SJSA1 (cell line): ENCODE measurements at regions not wholly inside any gene's neighbourhood (a gene's known extent, or its start where the extent isn't known, plus 50 kb on each side); places are given as distances from the start of the nearest gene placed in this dataset.
"Not testable (repeated sequence)": the region's sequence is repeated elsewhere in the genome, so short reads cannot be mapped to it uniquely, and the experiment has no call there.

ENCODE experiments used
- DNase-seq, 2 experiments: peaks; one replicate each; pipeline ENCODE4 v3.0.0-alpha.2; 2015 to 2020; ENCODE audit warnings: low spot score in 2 of 2, low read depth in 1 of 2
- H3K27ac ChIP-seq: fragments of 250-450 bp; sonication (Bioruptor Pico); 2 replicates; pipeline ENCODE4 v1.5.1; 2020; ENCODE audit warnings: mild to moderate bottlenecking, moderate library complexity
- H3K27me3 ChIP-seq: fragments of 250-450 bp; sonication (Bioruptor Pico); replicated peaks from 2 replicates; pipeline ENCODE4 v1.5.1; 2020; ENCODE audit warnings: mild to moderate bottlenecking, moderate library complexity
- H3K36me3 ChIP-seq: fragments of 250-450 bp; sonication (Bioruptor Pico); 2 replicates; pipeline ENCODE4 v1.5.1; 2020; ENCODE audit warnings: mild to moderate bottlenecking
- H3K4me1 ChIP-seq: fragments of 250-450 bp; sonication (Bioruptor Pico); replicated peaks from 2 replicates; pipeline ENCODE4 v1.6.1; 2021; ENCODE audit warnings: mild to moderate bottlenecking
- H3K4me3 ChIP-seq: fragments of 250-450 bp; sonication (Bioruptor Pico); 2 replicates; pipeline ENCODE4 v1.5.1; 2020; ENCODE audit warnings: mild to moderate bottlenecking
- H3K9me3 ChIP-seq: fragments of 250-450 bp; sonication (Bioruptor Pico); replicated peaks from 2 replicates; pipeline ENCODE4 v1.5.1; 2020; ENCODE audit warnings: mild to moderate bottlenecking

DNA sequence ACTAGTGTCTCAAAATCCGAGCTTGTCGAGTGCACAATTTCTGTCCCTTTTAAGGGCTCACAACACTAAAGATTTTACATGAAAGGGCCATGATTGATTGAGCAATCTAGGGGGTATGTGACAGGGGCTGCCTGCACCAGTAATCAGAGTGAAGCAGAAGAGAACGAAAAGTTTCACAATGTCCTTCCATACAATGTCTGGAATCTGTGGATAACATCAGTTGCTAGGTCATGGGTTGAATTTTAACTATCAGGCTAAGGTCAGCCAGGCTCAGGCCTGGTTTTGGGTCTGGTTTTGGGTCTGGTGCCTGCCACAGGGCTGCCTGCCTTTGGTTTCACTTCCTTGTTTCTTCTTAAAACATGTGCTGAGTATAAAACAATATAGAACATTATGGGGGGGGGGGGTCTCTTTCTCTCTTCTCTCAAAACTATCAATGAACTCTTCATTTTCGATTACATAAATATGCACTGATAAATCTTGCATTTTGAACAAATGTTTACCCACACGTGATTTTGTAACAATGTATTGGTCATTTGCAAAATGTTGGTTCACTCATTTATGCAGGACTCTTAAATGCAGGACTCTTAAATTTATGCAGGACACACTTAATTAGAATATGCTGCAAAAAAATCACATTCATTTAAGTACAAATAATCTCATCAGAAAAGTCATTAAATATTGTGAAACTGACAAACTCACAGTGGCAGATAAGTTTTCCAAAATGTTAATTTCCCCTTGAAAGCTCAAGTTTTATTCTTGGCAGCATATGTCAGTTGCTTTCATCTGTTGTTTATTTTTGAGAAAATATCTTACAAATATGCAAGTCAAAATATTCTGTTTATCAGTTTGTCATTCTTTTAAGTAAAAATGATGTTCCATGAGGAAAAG, 290.5 kb upstream of the KYNU start:
- no peaks in the 10 kb centered on the region for H3K9me3 ChIP-seq
- no peaks in the 10 kb centered on the region for H3K4me1 ChIP-seq
- no peak for DNase-seq
- H3K27ac ChIP-seq, result no peak overlapping the region
- H3K4me3 ChIP-seq, result no peak overlapping the region
- no peaks in the 10 kb centered on the region for H3K27me3 ChIP-seq
- no peaks in the 10 kb centered on the region for H3K36me3 ChIP-seq

- Histone ChIP-seq H3K4me3 (no peak overlapping the region), H3K27me3 (no peaks in the 10 kb centered on the region), H3K4me1 (no peaks in the 10 kb centered on the region), H3K9me3 (no peaks in the 10 kb centered on the region), H3K36me3 (no peaks in the 10 kb centered on the region), H3K27ac (no peak overlapping the region)
- no peak for DNase-seq
These were observed 291.7 kb upstream of the KYNU start for GRCh38 chr2:142585785-142586184.

DNA sequence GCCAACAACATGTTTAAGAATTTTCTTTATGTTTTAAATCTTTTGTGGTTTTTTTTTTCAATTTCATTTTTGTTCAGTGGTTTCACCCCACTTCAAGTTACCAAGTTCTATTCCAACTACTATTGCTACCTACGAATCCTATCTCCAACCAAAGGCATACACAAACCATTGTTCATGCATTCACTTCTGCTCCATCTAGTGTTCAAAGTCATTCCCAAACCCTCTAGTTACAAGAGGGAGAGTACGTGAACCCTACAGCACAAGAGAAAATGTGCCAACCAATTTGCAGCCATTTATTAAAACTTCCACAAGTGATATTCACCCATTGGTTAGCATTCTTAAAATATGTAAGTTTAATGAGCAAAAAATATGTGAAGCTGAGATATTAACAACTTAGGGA, 295.1 kb upstream of the KYNU start:
- Histone ChIP-seq H3K4me1 (no peaks in the 10 kb centered on the region), H3K9me3 (no peaks in the 10 kb centered on the region), H3K27me3 (no peaks in the 10 kb centered on the region), H3K4me3 (no peak overlapping the region), H3K27ac (no peak overlapping the region), H3K36me3 (no peaks in the 10 kb centered on the region)
- no peak for DNase-seq

DNA sequence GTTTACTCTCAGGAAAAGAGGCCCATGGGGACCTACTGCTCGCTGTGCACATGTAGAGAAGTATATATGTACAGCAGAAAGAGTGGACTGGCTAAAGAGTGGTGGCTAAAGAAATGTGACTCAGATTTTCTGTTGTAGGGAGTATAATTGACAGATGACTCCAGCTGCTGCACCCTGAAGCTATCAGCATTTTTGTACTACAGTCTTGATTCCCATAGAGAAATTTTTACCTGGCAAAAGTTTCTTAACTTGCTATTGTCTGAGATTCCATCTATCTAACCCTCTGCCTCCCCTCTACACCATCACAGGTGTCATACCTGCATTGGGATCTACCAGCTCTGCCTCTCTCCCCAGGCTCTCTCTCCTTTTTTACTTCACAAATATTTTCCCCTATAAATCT, 296.0 kb upstream of the KYNU start:
- Histone ChIP-seq H3K9me3 (no peaks in the 10 kb centered on the region), H3K27ac (no peak overlapping the region), H3K27me3 (no peaks in the 10 kb centered on the region), H3K4me3 (no peak overlapping the region), H3K36me3 (no peaks in the 10 kb centered on the region), H3K4me1 (no peaks in the 10 kb centered on the region)
- DNase-seq, result no peak

DNA sequence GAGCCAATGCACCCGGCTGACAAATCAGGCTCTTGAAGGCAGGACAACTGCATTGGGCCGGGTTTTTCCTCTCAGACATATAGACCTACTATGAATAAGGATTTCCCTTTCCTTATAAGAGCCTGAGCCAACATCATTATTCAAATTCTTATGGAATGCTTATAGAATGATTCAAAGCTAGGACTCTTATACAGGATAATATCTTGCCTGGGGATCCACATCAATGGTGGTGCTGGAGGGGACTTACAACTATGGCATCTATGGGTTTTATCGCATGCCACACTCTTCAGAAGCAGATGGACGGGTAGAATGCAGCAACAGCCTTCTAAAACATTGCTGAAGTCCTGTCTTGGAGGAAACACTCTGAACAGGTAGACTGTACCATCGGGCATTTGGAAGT, 296.8 kb upstream of the KYNU start:
- DNase-seq, result no peak
- Histone ChIP-seq H3K36me3 (no peaks in the 10 kb centered on the region), H3K4me1 (no peaks in the 10 kb centered on the region), H3K4me3 (no peak overlapping the region), H3K27ac (no peak overlapping the region), H3K27me3 (no peaks in the 10 kb centered on the region), H3K9me3 (no peaks in the 10 kb centered on the region)

GRCh38 chr2:142575561-142575960, 301.9 kb upstream of the KYNU start:
- Histone ChIP-seq H3K4me1 (no peaks in the 10 kb centered on the region), H3K27me3 (peaks cover 7% of the 10 kb centered on the region), H3K4me3 (no peak overlapping the region), H3K36me3 (no peaks in the 10 kb centered on the region), H3K9me3 (no peaks in the 10 kb centered on the region), H3K27ac (no peak overlapping the region)
- no peak for DNase-seq

DNA sequence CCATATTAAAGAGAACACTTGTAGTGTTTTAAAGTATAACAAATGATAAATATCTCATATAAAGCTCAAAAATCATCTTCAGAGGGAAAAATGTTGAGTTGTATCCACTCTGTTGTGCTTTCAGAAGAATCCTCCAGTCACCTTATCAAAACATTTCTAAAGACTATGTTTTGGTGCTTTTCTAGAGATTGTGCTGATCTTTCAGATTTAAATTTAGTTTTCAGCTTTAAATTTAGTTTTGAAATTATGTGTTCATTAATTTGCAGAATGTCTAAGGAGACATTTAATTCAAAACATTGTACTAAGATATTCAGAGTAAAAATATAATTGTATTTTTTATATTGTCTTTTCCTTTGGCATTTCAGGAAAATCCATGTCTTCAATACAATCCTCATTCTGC, 303.1 kb upstream of the KYNU start:
- Histone ChIP-seq H3K9me3 (no peaks in the 10 kb centered on the region), H3K4me3 (no peak overlapping the region), H3K36me3 (no peaks in the 10 kb centered on the region), H3K27ac (no peak overlapping the region), H3K27me3 (peaks cover 7% of the 10 kb centered on the region), H3K4me1 (no peaks in the 10 kb centered on the region)
- DNase-seq, result no peak

DNA sequence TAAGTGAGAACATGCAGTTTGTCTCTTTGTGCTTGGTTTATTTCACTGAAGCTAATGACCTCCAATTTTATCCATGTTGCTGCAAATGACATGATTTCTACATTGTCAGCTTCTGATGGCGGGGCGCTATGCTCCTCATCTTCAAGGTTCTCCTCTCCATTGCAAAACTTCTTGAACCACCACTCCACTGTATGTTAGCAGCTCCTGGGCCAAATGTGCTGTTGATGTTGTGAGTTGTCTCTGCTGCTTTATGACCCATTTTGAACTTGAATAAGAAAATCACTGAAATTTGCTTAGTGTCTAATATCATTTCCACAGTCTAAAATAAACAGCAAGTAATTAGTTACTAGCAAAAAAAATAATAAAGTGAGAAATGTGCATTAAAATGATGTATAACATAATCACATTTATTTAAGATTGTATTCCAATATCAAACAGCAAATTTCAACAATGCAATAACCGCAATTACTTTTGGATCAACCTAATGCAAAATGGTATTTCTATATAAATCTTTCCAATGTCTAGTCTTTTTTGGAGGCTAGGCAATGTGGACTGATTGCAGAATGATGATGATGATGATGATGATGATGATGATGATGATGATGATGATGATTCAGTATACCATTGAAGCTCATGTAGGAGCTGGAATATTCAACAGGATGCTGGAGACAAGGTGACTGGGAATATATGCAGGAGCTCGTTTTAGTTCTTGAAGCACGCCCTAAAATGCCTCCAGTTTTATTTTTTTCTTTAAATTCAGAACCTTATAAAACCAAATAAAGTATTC, 304.9 kb upstream of the KYNU start:
- Histone ChIP-seq H3K4me3 (no peak overlapping the region), H3K4me1 (no peaks in the 10 kb centered on the region), H3K27me3 (peaks cover 7% of the 10 kb centered on the region), H3K9me3 (no peaks in the 10 kb centered on the region), H3K36me3 (no peaks in the 10 kb centered on the region), H3K27ac (no peak overlapping the region)
- no peak for DNase-seq

DNA sequence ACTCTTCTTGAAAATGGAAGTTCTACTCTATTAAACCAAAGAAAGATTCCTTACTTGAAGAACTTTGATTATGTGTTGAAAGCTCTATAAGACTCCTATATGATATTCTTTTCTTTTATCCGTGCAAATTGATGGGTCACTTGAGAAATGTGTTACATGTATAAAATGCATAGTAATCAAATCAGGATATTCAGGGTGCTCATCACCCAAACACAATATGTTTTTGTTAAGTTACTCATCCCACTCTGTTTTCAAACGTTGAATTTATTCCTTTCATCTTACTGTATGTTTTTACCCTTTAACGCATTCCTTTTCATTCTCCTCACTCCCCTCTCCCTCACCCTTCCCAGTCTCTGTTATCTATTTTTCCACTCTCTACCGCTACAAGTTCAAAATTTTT, 305.5 kb upstream of the KYNU start:
- DNase-seq, result no peak
- Histone ChIP-seq H3K36me3 (no peaks in the 10 kb centered on the region), H3K27ac (no peak overlapping the region), H3K4me1 (no peaks in the 10 kb centered on the region), H3K4me3 (no peak overlapping the region), H3K27me3 (peaks cover 7% of the 10 kb centered on the region), H3K9me3 (no peaks in the 10 kb centered on the region)

- Histone ChIP-seq H3K4me3 (no peak overlapping the region), H3K27me3 (0 out of 2 replicates have a peak, but pooled peaks cover 4% of the 10 kb centered on the region), H3K27ac (no peak overlapping the region), H3K9me3 (no peaks in the 10 kb centered on the region), H3K4me1 (no peaks in the 10 kb centered on the region), H3K36me3 (no peaks in the 10 kb centered on the region)
- no peak for DNase-seq
These were observed 314.6 kb upstream of the KYNU start for GRCh38 chr2:142562900-142563299.

GRCh38 chr2:142561656-142562055, 315.8 kb upstream of the KYNU start:
- Histone ChIP-seq H3K27me3 (peaks cover 4% of the 10 kb centered on the region; the same call in 1 of the 2 replicates), H3K9me3 (no peaks in the 10 kb centered on the region), H3K27ac (no peak overlapping the region), H3K36me3 (no peaks in the 10 kb centered on the region), H3K4me3 (no peak overlapping the region), H3K4me1 (no peaks in the 10 kb centered on the region)
- no peak for DNase-seq

DNA sequence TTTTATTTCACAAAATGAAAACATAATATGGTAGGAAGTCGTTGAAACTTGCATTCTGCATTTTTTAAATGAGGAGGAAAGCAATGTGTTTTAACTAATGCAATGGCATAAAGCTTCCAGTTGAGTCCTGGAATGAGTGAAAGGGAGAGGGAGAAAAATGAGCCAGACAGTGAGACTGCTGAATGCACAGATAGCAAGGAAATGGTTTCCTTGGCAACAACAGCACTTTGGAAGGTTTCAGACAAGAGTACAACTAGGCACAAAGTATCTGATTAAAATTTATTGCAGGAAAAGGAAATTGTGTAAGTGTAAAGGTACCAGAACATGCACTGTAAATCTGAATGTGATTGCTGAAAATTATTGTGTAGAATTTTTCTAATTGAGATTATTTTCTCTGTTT, 320.1 kb upstream of the KYNU start:
- no peak for DNase-seq
- Histone ChIP-seq H3K4me1 (no peaks in the 10 kb centered on the region), H3K36me3 (no peaks in the 10 kb centered on the region), H3K27me3 (no peaks in the 10 kb centered on the region; the same call in 1 of the 2 replicates), H3K9me3 (no peaks in the 10 kb centered on the region), H3K27ac (no peak overlapping the region), H3K4me3 (no peak overlapping the region)

DNA sequence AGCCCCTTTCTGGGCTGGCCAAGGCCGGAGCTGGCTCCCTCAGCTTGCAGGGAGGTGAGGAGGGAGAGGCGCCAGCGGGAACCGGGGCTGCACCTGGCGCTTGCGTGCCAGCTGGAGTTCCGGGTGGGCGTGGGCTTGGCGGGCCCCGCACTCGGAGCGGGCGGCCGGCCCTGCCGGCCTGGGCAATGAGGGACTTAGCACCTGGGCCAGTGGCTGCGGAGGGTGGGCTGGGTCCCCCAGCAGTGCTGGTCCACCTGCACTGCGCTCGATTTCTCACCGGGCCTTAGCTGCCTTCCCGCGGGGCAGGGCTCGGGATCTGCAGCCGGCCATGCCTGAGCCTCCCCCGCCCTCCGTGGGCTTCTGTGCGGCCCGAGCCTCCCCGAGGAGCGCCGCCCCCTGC, 331.5 kb upstream of the KYNU start:
- not testable (repeated sequence) for H3K4me1 ChIP-seq, H3K9me3 ChIP-seq, H3K36me3 ChIP-seq, DNase-seq, H3K27ac ChIP-seq, H3K4me3 ChIP-seq, H3K27me3 ChIP-seq

- Histone ChIP-seq H3K36me3 (no peaks in the 10 kb centered on the region), H3K9me3 (no peaks in the 10 kb centered on the region), H3K27ac (no peak overlapping the region), H3K4me1 (no peaks in the 10 kb centered on the region), H3K4me3 (no peak overlapping the region), H3K27me3 (no peaks in the 10 kb centered on the region)
- no peak for DNase-seq
These were observed 332.4 kb upstream of the KYNU start for GRCh38 chr2:142545036-142545435.
